DOHH2 (cell line): ENCODE measurements at regions not wholly inside any gene's neighbourhood (a gene's known extent, or its start where the extent isn't known, plus 50 kb on each side); places are given as distances from the start of the nearest gene placed in this dataset.

ENCODE experiments used
- H3F3A ChIP-seq: fragments of 200-600 bp; sonication (generic), shearing (Covaris generic); 2 replicates; pipeline ENCODE4 v1.6.0; 2016; ENCODE audit warnings: antibody characterized with exemption, mild to moderate bottlenecking; ENCODE audit not compliant: control insufficient read depth, insufficient read depth
- H3K27ac ChIP-seq: fragments of 200-600 bp; sonication (generic); 2 replicates; pipeline ENCODE4 v1.5.1; 2014; ENCODE audit warnings: low read depth, mild to moderate bottlenecking, low read length, moderate library complexity
- H3K27me3 ChIP-seq: fragments of 200-600 bp; sonication (generic); 2 replicates; pipeline ENCODE4 v1.6.1; 2014; ENCODE audit warnings: mild to moderate bottlenecking, low read length, mixed read lengths; ENCODE audit not compliant: control insufficient read depth
- H3K36me3 ChIP-seq: fragments of 200-600 bp; sonication (generic); 2 replicates; pipeline ENCODE4 v1.6.1; 2014; ENCODE audit warnings: mild to moderate bottlenecking, low read length, moderate library complexity, mixed read lengths; ENCODE audit not compliant: control insufficient read depth
- H3K4me1 ChIP-seq: fragments of 200-600 bp; sonication (generic); 2 replicates; pipeline ENCODE4 v1.6.1; 2014; ENCODE audit warnings: mild to moderate bottlenecking, low read length, mixed read lengths; ENCODE audit not compliant: control insufficient read depth
- H3K4me2 ChIP-seq: fragments of 200-600 bp; sonication (generic); 2 replicates; pipeline ENCODE4 v1.6.0; 2014; ENCODE audit warnings: mild to moderate bottlenecking, low read length, moderate library complexity
- H3K4me3 ChIP-seq: fragments of 200-600 bp; sonication (generic); 2 replicates; pipeline ENCODE4 v1.5.1; 2014; ENCODE audit warnings: mild to moderate bottlenecking, low read length, mixed read lengths
- H3K79me2 ChIP-seq: fragments of 200-600 bp; sonication (generic); 2 replicates; pipeline ENCODE4 v1.6.1; 2014; ENCODE audit warnings: mild to moderate bottlenecking, low read length, mixed read lengths; ENCODE audit not compliant: control insufficient read depth
- H3K9me2 ChIP-seq: fragments of 200-600 bp; sonication (generic); replicated peaks from 2 replicates; pipeline ENCODE4 v1.6.1; 2014; ENCODE audit warnings: mild to moderate bottlenecking, low read length, mixed read lengths; ENCODE audit not compliant: control insufficient read depth
- H3K9me3 ChIP-seq: fragments of 200-600 bp; sonication (generic); 2 replicates; pipeline ENCODE4 v1.6.1; 2014; ENCODE audit warnings: antibody characterized with exemption, low read length, mixed read lengths; ENCODE audit not compliant: control insufficient read depth, insufficient read depth
- H4K20me1 ChIP-seq: fragments of 200-600 bp; sonication (generic); 2 replicates; pipeline ENCODE4 v1.6.0; 2014; ENCODE audit warnings: low read depth, mild to moderate bottlenecking, antibody characterized with exemption, low read length, moderate library complexity; ENCODE audit not compliant: control insufficient read depth, insufficient read depth
- EZH2phosphoT487 ChIP-seq: fragments of 200-600 bp; sonication (generic); IDR thresholded peaks from 2 replicates; pipeline ENCODE4 v1.6.1; 2017; ENCODE audit warnings: borderline replicate concordance, mild to moderate bottlenecking, antibody characterized with exemption, low read length, moderate library complexity, mixed read lengths
- TF ChIP-seq, protein P1 (sequence below): fragments of 200-600 bp; sonication (generic); IDR thresholded peaks from one replicate; pipeline ENCODE4 v1.5.1; 2014; ENCODE audit warnings: antibody characterized with exemption, mild to moderate bottlenecking, low read depth, low read length; ENCODE audit not compliant: poor library complexity, severe bottlenecking

DNA sequence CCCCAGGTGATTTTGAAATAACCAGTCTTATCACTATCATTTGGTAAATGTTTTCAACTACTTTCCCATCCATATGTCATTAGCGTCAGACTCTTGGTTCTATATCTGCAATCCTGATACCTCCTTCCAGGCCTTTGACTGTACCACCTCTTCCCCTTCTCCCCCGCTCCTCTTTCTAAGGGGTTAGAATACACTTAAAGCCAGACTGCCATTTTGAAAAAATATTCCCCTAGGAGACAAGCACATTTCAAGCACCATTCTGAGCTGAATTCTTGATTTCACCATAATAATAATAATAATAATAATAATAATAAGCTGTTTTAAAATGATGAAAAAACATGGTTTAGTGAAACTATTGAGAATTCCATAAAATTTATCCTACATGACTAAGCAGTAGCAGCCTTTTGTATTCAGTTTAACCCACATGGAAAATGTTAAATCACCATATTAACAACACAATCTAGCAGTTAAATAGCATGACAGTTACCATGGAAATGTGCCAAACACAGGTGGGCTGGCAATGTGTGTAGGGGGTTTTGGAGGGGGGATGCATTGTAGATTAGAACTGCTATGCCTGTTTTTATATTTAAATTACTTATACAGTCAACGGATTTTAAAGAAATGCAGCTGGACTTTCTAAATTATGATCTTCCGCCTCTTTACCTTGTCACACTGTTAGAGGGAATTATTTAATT, 480.2 kb upstream of the DEPDC1 start:
- H3K4me2 ChIP-seq: no peak overlapping the region
- H3K79me2 ChIP-seq: no peaks in the 10 kb centered on the region
- no peaks in the 10 kb centered on the region for H4K20me1 ChIP-seq
- H3K4me1 ChIP-seq: no peaks in the 10 kb centered on the region
- no peak for TF ChIP-seq EZH2phosphoT487
- TF ChIP-seq, protein P1, sequence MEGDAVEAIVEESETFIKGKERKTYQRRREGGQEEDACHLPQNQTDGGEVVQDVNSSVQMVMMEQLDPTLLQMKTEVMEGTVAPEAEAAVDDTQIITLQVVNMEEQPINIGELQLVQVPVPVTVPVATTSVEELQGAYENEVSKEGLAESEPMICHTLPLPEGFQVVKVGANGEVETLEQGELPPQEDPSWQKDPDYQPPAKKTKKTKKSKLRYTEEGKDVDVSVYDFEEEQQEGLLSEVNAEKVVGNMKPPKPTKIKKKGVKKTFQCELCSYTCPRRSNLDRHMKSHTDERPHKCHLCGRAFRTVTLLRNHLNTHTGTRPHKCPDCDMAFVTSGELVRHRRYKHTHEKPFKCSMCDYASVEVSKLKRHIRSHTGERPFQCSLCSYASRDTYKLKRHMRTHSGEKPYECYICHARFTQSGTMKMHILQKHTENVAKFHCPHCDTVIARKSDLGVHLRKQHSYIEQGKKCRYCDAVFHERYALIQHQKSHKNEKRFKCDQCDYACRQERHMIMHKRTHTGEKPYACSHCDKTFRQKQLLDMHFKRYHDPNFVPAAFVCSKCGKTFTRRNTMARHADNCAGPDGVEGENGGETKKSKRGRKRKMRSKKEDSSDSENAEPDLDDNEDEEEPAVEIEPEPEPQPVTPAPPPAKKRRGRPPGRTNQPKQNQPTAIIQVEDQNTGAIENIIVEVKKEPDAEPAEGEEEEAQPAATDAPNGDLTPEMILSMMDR: no peak
- H3F3A ChIP-seq: no peaks in the 10 kb centered on the region
- no peaks in the 10 kb centered on the region for H3K9me2 ChIP-seq
- H3K27me3 ChIP-seq: no peaks in the 10 kb centered on the region
- no peak overlapping the region for H3K4me3 ChIP-seq
- H3K36me3 ChIP-seq: no peaks in the 10 kb centered on the region
- no peak overlapping the region for H3K27ac ChIP-seq
- no peaks in the 10 kb centered on the region for H3K9me3 ChIP-seq

DNA sequence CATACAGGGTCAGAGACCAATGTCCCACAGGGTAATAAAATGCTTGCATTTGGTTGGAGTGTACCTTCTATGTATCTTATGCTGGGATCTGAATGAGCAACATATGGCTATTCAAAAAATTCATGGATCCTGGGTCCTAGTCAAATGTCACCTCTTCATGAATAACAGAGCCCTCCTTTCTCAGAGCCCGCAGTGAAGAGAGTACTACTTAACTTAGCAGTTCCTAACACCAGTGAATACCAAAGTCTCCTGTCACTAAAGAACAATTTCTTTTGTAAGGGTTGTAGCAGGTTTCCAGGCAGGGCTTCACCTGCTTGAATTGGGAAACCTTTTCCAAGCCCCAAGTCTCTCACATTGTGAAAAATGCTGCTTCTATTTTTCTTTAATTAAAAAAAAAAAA, 483.0 kb upstream of the DEPDC1 start:
- H3K79me2 ChIP-seq: no peaks in the 10 kb centered on the region
- no peaks in the 10 kb centered on the region for H3F3A ChIP-seq
- no peak overlapping the region for H3K4me3 ChIP-seq
- H3K27ac ChIP-seq: no peak overlapping the region
- no peaks in the 10 kb centered on the region for H3K4me1 ChIP-seq
- no peaks in the 10 kb centered on the region for H3K27me3 ChIP-seq
- no peaks in the 10 kb centered on the region for H3K9me3 ChIP-seq
- no peak for TF ChIP-seq EZH2phosphoT487
- TF ChIP-seq, protein P1: no peak
- no peak overlapping the region for H3K4me2 ChIP-seq
- H3K36me3 ChIP-seq: no peaks in the 10 kb centered on the region
- H3K9me2 ChIP-seq: no peaks in the 10 kb centered on the region
- H4K20me1 ChIP-seq: no peaks in the 10 kb centered on the region

DNA sequence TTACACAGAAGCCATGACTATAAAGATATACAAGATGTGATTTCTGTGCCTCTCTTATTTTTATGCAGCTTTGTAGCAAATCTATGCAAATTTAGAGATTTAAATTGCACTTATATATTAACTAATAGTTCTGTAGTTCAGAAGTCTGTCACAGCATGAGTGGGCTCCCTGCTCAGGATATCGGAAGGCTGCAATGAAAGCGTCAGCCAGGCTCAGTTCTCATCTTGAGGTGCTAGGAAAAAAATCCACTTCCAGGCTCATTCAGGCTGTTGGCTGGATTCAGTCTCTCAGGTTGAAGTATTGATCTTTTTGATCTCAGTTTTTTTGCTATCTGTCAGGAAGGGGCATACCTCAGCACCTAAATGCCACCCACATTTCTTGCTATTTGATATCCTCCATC, 487.4 kb upstream of the DEPDC1 start:
- H3K36me3 ChIP-seq: no peaks in the 10 kb centered on the region
- no peaks in the 10 kb centered on the region for H3K9me3 ChIP-seq
- no peaks in the 10 kb centered on the region for H3F3A ChIP-seq
- no peak overlapping the region for H3K4me3 ChIP-seq
- H3K79me2 ChIP-seq: no peaks in the 10 kb centered on the region
- no peaks in the 10 kb centered on the region for H3K27me3 ChIP-seq
- no peaks in the 10 kb centered on the region for H3K4me1 ChIP-seq
- no peaks in the 10 kb centered on the region for H3K9me2 ChIP-seq
- no peak for TF ChIP-seq EZH2phosphoT487
- TF ChIP-seq, protein P1: no peak
- H3K4me2 ChIP-seq: no peak overlapping the region
- H3K27ac ChIP-seq: no peak overlapping the region
- H4K20me1 ChIP-seq: no peaks in the 10 kb centered on the region
